Esophagus muscularis mucosa (tissue), 4 donors: ENCODE measurements at regions not wholly inside any gene's neighbourhood (a gene's known extent, or its start where the extent isn't known, plus 50 kb on each side); places are given as distances from the start of the nearest gene placed in this dataset.

ENCODE experiments used
- DNase-seq: peaks from one replicate; pipeline ENCODE4 v3.0.0-alpha.2; 2017; ENCODE audit errors: extremely low spot score
- H3K27ac ChIP-seq, 4 donors: fragments of 200-600 bp; sonication (generic); replicated peaks in 1 of 4; 1 replicate in 3 of 4; 2 replicates in 1 of 4; pipeline ENCODE4 v1.5.1; 2016 to 2019; ENCODE audit warnings: mild to moderate bottlenecking in 1 of 4
- H3K27me3 ChIP-seq, 4 donors: fragments of 200-600 bp; sonication (generic); one replicate each; pipeline versions ENCODE4 v1.5.1 to v1.6.0; 2016 to 2019
- H3K36me3 ChIP-seq, 4 donors: fragments of 200-600 bp; sonication (generic); one replicate each; pipeline ENCODE4 v1.5.1; 2016 to 2019
- H3K4me1 ChIP-seq, 4 donors: fragments of 200-600 bp; sonication (generic); one replicate each; pipeline ENCODE4 v1.5.1; 2016 to 2019
- H3K4me3 ChIP-seq, 4 donors: fragments of 200-600 bp; sonication (generic); 1 replicate in 2 of 4; 2 replicates in 2 of 4; pipeline ENCODE4 v1.5.1; 2016 to 2019; ENCODE audit warnings: mild to moderate bottlenecking in 4 of 4, moderate library complexity in 1 of 4
- H3K9me3 ChIP-seq, 4 donors: fragments of 200-600 bp; sonication (generic); 1 replicate in 3 of 4; 2 replicates in 1 of 4; pipeline ENCODE4 v1.5.1; 2016 to 2019
- CTCF ChIP-seq, 3 experiments: fragments of 200-600 bp in 2 of 3; fragments of 450-650 bp in 1 of 3; sonication (generic) in 2 of 3; IDR thresholded peaks; one replicate each; pipeline ENCODE4 v1.5.1; 2017 to 2019; ENCODE audit warnings: antibody characterized with exemption in 3 of 3, mild to moderate bottlenecking in 2 of 3, moderate library complexity in 1 of 3
- EP300 ChIP-seq: sonication (generic); formaldehyde crosslinking; IDR thresholded peaks from one replicate; pipeline ENCODE4 v1.6.1; 2017; ENCODE audit warnings: antibody characterized with exemption
- POLR2A ChIP-seq: fragments of 450-650 bp; IDR thresholded peaks from one replicate; pipeline ENCODE4 v1.6.1; 2017; ENCODE audit warnings: antibody characterized with exemption, moderate library complexity, mild to moderate bottlenecking, low read depth
- POLR2AphosphoS5 ChIP-seq, 2 donors: sonication (generic); formaldehyde crosslinking; IDR thresholded peaks; one replicate each; pipeline ENCODE4 v1.6.1; 2017; ENCODE audit warnings: antibody characterized with exemption in 2 of 2
- WGBS: methylation state at CpG from one replicate; pipeline ENCODE4 v1.1.5; 2018; 5-methylcytosine and 5-hydroxymethylcytosine counted together
- intact Hi-C: fragments of 100-400 bp; cut with DNase I; formaldehyde crosslinking; loops from one replicate; pipeline ENCODE4 v1.15.1; 2023

DNA sequence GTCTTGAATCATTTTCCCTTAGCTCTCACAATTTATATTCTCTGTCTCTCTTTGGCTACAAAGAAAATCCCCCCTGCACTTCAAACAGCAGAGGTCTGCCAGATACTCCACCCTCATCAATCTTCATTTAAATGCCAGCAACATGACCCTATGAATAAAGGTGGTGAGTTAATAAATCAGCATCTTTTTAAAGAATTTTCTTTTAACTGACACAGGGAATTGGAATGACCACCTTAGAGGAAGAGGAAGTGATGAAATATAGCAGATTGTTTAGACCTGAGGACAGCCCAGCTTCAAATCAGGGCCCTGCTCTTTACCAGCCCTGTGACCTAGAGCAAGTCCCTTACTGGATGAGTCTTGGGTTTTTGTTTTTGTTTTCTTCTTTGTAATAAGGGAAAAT lies 223.1 kb upstream of the PAPPA start:
- Histone ChIP-seq H3K4me3 (no peak overlapping the region), H3K9me3 (no peaks in the 10 kb centered on the region), H3K27me3 (no peaks in the 10 kb centered on the region), H3K27ac (no peak overlapping the region), H3K4me1 (no peaks in the 10 kb centered on the region), H3K36me3 (no peaks in the 10 kb centered on the region)
- no peak for TF ChIP-seq EP300
- no peak for TF ChIP-seq CTCF (IDR thresholded peaks at IDR 0.05)
- no peak for TF ChIP-seq POLR2A
- no peak for DNase-seq
- intact Hi-C loops, result no loop called here

DNA sequence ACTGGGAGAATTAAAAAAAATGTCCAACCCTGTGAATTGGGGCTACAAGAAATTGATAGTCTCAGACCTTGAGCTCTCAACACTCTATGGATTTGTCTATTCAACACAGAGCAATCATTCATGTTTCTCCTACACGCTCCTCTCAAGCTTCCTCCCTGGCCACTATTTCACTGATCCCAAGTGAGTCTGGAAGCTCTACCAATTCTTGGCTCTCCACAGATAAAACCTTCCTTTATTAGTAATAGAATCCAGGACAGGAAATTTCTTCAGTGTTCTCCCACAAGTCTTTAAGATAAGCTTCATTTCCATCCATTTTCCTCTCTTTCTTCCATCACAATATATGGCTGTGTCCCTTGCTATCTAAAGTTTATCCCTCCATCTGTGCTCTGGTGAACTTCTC lies 215.1 kb upstream of the PAPPA start:
- H3K4me3 ChIP-seq, result no peak overlapping the region
- 82% methylated on average over 1 of the region's 1 CpG for WGBS
- peaks cover 0 to 5% (median 0%) of the 10 kb centered on the region in 4 donors for H3K4me1 ChIP-seq
- H3K9me3 ChIP-seq, result no peaks in the 10 kb centered on the region
- no peak for DNase-seq
- no peaks in the 10 kb centered on the region for H3K36me3 ChIP-seq
- TF ChIP-seq POLR2A (no peak), CTCF (IDR thresholded peaks at IDR 0.05) (no peak)
- intact Hi-C loops, result no loop called here
- no peaks in the 10 kb centered on the region for H3K27me3 ChIP-seq
- no peak overlapping the region for H3K27ac ChIP-seq

DNA sequence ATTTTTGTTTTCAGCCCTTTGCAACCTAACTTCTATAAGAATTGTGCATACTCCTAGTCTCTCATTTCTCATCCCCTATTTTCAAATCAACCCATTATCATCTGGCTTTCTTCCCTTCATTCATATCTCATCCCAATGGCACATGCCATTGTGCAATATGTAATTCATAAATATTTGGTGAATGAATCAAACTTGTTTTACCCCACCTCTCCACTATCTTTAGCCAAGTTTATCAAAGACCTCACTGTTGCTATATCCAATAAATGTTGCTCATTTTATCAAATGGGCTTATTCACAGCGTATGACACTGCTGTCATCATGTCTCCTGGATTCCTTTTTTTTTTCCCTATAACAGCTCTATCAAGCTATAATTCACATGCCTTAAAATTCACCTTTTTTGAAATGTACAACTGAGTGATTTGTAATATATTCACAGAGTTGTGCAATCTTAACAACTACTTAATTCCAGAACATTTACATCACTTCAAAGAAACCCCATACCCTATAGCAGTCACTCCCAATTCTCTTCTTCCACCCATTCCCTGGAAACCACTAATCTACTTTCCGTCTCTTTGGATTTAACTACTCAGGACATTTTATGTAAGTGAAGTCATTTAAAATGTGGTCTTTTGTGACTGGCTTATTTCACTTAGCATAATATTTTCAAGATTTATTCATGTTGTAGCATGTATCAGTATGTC lies 214.4 kb upstream of the PAPPA start:
- H3K4me3 ChIP-seq, result no peak overlapping the region
- no peaks in the 10 kb centered on the region for H3K27me3 ChIP-seq
- H3K4me1 ChIP-seq, result peaks cover 0 to 7% (median 3%) of the 10 kb centered on the region in 4 donors
- TF ChIP-seq CTCF (IDR thresholded peaks at IDR 0.05), result no peak
- no peak for TF ChIP-seq POLR2A
- no peak for TF ChIP-seq EP300
- TF ChIP-seq POLR2AphosphoS5 (IDR thresholded peaks at IDR 0.05), result no peak
- DNase-seq, result no peak
- 76% methylated on average over 2 of the region's 2 CpGs for WGBS
- intact Hi-C loops, result no loop called here
- no peaks in the 10 kb centered on the region for H3K36me3 ChIP-seq
- no peaks in the 10 kb centered on the region for H3K9me3 ChIP-seq
- H3K27ac ChIP-seq, result no peak overlapping the region

- no peaks in the 10 kb centered on the region for H3K36me3 ChIP-seq
- H3K4me1 ChIP-seq, result peaks cover 6 to 13% (median 9%) of the 10 kb centered on the region in 4 donors
- no peaks in the 10 kb centered on the region for H3K27me3 ChIP-seq
- no peaks in the 10 kb centered on the region for H3K9me3 ChIP-seq
- H3K27ac ChIP-seq, result no peak overlapping the region
- H3K4me3 ChIP-seq, result no peak overlapping the region
- 63% methylated on average over 2 of the region's 2 CpGs for WGBS
- TF ChIP-seq EP300, result no peak
- no peak for TF ChIP-seq POLR2A
- no peak for TF ChIP-seq CTCF (IDR thresholded peaks at IDR 0.05)
- TF ChIP-seq POLR2AphosphoS5 (IDR thresholded peaks at IDR 0.05), result no peak
- intact Hi-C loops, result no loop called here
- DNase-seq, result no peak
These were observed 211.9 kb upstream of the PAPPA start for GRCh38 chr9:115941561-115942315.
